NT2/D1 (cell line): ENCODE measurements at regions not wholly inside any gene's neighbourhood (a gene's known extent, or its start where the extent isn't known, plus 50 kb on each side); places are given as distances from the start of the nearest gene placed in this dataset.

Experiments
- DNase-seq: peaks from one replicate; pipeline ENCODE4 v3.0.0-alpha.2; 2011; ENCODE audit warnings: low read depth, low spot score
- H3K27me3 ChIP-seq: 2 replicates; pipeline ENCODE4 v1.6.0; 2011; ENCODE audit warnings: mild to moderate bottlenecking; ENCODE audit not compliant: insufficient read length, insufficient read depth
- H3K36me3 ChIP-seq: 2 replicates; pipeline ENCODE4 v1.6.1; 2011; ENCODE audit warnings: mild to moderate bottlenecking, low read length, mixed read lengths; ENCODE audit not compliant: insufficient read depth, insufficient read length
- H3K4me1 ChIP-seq: 2 replicates; pipeline ENCODE4 v1.5.1; 2011; ENCODE audit not compliant: insufficient read depth, insufficient read length
- H3K4me3 ChIP-seq: 2 replicates; pipeline ENCODE4 v1.5.1; 2011; ENCODE audit warnings: low read depth; ENCODE audit not compliant: insufficient read length
- H3K9ac ChIP-seq: 2 replicates; pipeline ENCODE4 v1.6.0; 2011; ENCODE audit warnings: low read depth; ENCODE audit not compliant: insufficient read length
- H3K9me3 ChIP-seq: 2 replicates; pipeline ENCODE4 v1.5.1; 2011; ENCODE audit warnings: mild to moderate bottlenecking, low read length; ENCODE audit not compliant: insufficient read depth
- SUZ12 ChIP-seq: IDR thresholded peaks from 2 replicates; pipeline ENCODE4 v1.6.1; 2011; ENCODE audit not compliant: insufficient read length, insufficient read depth; ENCODE audit errors: extremely low read depth
- YY1 ChIP-seq: IDR thresholded peaks from 2 replicates; pipeline ENCODE4 v1.6.1; 2011; ENCODE audit not compliant: insufficient read length, insufficient read depth
- ZNF274 ChIP-seq: IDR thresholded peaks from 2 replicates; pipeline ENCODE4 v1.6.1; 2011; ENCODE audit warnings: mild to moderate bottlenecking, low read depth, low read length

DNA sequence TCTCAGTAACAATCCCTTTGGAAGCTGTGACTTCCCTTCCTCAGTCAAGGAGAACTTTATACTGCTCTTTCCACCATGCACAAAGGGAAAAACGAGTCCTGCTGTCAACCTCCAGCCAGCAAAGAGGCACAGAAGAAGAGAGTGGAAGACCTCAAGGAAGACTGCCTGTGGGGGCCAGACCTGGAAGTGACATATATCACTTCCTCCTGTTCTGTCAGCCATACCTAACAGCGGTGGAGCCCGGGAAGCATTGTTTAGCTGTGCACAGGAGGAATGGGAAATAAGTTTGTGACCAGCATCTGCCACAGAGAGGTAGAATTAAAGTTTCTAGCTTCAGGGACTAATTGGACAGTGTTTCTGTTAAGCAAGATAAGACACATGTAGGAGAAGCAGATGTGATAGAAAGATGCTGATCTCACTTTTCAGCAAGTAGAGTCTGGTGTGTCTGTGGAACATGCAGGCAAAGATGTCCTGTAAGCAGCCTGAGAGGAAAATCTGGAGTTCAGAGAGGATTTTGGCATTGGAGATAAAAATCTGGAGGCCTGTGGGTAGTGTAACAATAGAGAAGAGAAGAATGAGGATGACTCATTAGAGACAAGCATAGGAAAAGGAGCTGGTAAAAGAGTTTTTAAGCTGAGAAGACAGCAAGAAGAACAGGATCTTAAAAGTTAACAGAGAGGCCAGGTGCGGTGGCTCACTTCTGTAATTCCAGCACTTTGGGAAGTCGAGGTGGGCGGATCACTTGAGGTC, 141.6 kb upstream of the CPSF6 start:
- TF ChIP-seq YY1 (no peak), ZNF274 (no peak), SUZ12 (no peak)
- DNase-seq: no peak
- H3K4me1 ChIP-seq: no peaks in the 10 kb centered on the region
- H3K9ac ChIP-seq: no peak overlapping the region
- H3K4me3 ChIP-seq: no peak overlapping the region
- H3K9me3 ChIP-seq: no peaks in the 10 kb centered on the region
- H3K27me3 ChIP-seq: no peaks in the 10 kb centered on the region
- no peaks in the 10 kb centered on the region for H3K36me3 ChIP-seq

DNA sequence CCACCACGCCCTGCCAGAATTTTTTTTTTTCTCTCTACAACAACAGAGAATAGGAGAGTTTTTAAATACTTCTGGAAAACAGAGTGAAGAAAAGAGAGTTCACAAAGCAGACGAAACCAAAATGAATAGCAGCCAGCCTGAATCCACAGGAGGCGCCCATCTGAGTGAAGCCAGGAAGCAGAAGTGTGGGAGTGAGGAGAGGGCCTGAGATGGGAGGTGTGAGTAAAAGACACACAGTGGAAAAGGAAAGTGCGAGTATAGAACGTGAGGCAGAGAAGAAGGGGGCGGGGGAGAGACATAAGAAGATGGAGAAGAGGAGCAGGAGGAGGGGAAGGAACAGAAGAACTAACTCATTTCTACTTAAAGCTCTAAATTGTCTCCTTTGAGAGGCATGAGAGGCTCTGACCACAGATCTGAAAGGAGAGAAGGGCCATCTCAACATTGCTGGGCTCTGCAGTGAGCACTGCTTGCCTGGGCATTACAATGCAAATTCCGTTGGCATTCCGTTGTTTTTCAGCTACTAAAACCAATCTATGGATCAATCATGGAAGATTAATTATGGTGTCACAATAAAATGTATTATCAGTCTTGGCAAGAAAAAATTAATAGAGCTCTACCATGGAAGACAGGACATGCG, 140.1 kb upstream of the CPSF6 start:
- Histone ChIP-seq H3K27me3 (no peaks in the 10 kb centered on the region), H3K9ac (no peak overlapping the region), H3K4me3 (no peak overlapping the region), H3K9me3 (no peaks in the 10 kb centered on the region), H3K4me1 (no peaks in the 10 kb centered on the region), H3K36me3 (no peaks in the 10 kb centered on the region)
- TF ChIP-seq SUZ12 (no peak), ZNF274 (no peak), YY1 (no peak)
- DNase-seq: no peak

DNA sequence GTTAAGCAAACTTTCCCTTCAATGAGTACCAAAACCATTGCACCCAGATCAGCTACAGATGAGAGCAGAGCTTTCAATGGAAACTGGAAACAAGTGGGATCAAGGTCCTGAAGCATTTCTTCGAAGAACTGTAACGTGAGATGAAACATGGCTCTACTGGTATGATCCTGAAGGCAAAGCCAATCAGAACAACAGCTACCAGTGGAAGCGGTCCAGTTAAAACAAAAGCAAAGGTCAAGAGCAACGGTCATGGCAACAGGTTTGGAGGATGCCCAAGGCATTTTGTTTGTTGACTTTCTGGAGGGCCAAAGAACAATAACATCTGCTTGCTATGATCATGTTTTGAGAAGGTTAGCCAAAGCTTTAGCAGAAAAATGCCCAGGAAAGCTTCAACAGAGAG, 137.9 kb upstream of the CPSF6 start:
- Histone ChIP-seq H3K9ac (no peak overlapping the region), H3K4me3 (no peak overlapping the region), H3K4me1 (no peaks in the 10 kb centered on the region), H3K36me3 (no peaks in the 10 kb centered on the region), H3K27me3 (no peaks in the 10 kb centered on the region), H3K9me3 (no peaks in the 10 kb centered on the region)
- TF ChIP-seq YY1 (no peak), SUZ12 (no peak), ZNF274 (no peak)
- no peak for DNase-seq

DNA sequence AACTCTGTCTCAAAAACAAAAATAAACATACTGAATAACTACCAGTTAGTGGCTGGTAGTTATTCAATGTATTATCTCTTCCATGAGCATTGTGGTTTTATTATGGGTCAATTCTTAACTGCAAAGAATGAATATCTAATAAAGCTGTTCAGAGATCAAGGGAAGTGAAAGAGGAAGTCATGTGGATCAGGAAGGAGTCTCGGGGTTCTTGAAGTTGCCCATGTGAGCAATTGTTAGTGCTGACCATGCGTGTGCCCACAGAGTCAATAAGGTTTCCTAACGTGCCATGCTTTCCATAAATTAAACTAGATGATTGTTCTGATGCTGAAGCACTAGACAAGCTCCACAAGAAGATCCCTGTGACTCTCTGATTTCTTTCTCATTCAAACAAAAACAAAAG, 136.5 kb upstream of the CPSF6 start:
- TF ChIP-seq SUZ12 (no peak), ZNF274 (no peak), YY1 (no peak)
- DNase-seq: no peak
- no peaks in the 10 kb centered on the region for H3K36me3 ChIP-seq
- H3K9ac ChIP-seq: no peak overlapping the region
- H3K4me1 ChIP-seq: no peaks in the 10 kb centered on the region
- H3K9me3 ChIP-seq: no peaks in the 10 kb centered on the region
- no peaks in the 10 kb centered on the region for H3K27me3 ChIP-seq
- H3K4me3 ChIP-seq: no peak overlapping the region

DNA sequence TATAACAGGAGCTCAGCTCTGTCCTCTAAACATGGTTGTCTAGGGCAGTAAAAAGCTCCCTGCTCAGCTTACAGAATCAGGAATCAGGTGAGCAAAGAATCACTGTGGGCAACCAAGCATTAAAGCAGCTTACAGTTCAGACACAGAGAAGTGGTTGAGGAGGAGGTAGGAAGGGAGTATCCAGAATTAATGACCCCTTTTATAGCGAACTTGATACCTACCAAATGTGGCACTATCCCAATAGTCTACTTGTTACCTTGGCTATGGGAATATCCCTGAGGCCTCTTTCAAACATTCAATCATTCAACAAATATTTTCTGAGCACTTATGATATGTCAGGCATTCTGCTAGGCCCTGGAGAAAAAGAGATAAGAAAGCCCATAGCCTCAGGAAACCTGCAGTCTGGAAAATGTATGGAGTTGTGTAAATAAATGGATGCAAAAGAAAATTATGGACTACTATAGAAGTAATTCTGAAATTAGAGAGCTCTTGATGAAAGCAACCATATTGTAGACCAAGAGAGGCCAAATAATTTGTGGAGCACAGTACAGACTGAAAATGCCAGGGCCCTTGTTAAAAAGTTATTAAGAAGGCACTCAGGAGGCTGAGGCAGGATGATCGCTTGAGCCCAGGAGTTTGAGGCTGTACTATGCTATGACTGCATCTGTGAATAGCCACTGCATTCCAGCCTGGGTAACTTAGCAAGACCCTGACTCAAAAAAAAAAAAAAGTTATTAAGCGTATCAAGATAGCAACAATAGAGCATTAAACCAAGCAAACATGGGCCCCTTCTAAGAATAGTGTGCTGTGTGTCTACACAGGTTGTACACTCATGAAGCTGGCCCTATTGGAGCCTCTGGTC, 134.0 kb upstream of the CPSF6 start:
- no peak for DNase-seq
- Histone ChIP-seq H3K9me3 (no peaks in the 10 kb centered on the region), H3K36me3 (no peaks in the 10 kb centered on the region), H3K4me1 (no peaks in the 10 kb centered on the region), H3K27me3 (no peaks in the 10 kb centered on the region), H3K4me3 (no peak overlapping the region), H3K9ac (no peak overlapping the region)
- no peak for TF ChIP-seq YY1
- no peak for TF ChIP-seq ZNF274
- TF ChIP-seq SUZ12: no peak

DNA sequence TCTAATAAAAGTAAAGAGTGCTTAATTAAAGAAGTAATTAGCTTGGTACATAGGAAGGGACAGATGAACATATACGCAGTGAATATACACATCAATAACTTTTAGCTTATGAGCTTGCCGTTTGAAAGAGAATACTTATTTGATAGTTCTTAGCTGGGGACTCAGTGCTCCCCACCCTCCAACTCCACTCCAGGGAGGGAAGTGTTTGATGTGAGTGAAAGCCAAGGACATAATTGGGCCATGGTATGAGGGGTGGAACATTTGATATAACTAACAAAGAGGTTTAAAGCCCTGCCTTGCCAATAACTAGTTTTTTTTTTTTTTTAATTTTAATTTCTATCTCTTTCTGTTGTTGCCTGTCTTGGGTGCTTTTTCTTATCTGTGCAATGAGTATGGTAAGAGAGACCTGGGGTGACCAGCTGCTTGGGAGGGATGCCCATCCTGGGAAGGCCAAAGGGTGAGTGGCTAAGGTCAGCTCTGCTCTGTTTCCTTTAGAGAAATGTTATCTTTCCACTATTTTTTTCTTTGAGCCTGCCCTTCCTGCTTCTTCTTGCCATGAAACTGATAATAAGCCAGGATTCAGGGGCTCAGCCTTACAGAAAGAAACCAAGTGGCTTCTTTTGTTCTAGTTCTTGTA, 132.8 kb upstream of the CPSF6 start:
- Histone ChIP-seq H3K9ac (no peak overlapping the region), H3K27me3 (no peaks in the 10 kb centered on the region), H3K4me1 (no peaks in the 10 kb centered on the region), H3K4me3 (no peak overlapping the region), H3K36me3 (no peaks in the 10 kb centered on the region), H3K9me3 (no peaks in the 10 kb centered on the region)
- TF ChIP-seq YY1: no peak
- no peak for TF ChIP-seq SUZ12
- no peak for TF ChIP-seq ZNF274
- no peak for DNase-seq

DNA sequence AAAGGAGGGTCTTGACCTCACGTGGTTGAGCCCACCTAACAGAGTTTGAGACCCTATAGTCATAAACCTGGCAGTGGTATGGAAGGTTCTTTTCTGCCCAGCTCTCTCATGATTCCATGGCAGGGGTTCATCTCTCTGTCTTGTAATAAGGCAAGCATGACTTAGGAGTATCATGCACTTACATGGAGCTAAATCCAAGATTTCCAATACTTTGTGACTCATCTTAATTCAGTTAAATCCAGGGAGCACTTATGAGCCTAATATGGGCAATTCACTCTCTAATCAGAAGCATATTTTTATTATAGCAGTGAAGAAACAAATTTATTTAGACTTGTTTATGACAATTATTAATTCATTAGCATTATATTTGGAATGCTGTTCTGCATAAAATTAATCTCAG, 131.8 kb upstream of the CPSF6 start:
- DNase-seq: no peak
- Histone ChIP-seq H3K27me3 (no peaks in the 10 kb centered on the region), H3K4me1 (no peaks in the 10 kb centered on the region), H3K9me3 (no peaks in the 10 kb centered on the region), H3K9ac (no peak overlapping the region), H3K4me3 (no peak overlapping the region), H3K36me3 (no peaks in the 10 kb centered on the region)
- TF ChIP-seq SUZ12 (no peak), ZNF274 (no peak), YY1 (no peak)
